ENCODE measurements at regions not wholly inside any gene's neighbourhood (a gene's known extent, or its start where the extent isn't known, plus 50 kb on each side); places are given as distances from the start of the nearest gene placed in this dataset.

DNA sequence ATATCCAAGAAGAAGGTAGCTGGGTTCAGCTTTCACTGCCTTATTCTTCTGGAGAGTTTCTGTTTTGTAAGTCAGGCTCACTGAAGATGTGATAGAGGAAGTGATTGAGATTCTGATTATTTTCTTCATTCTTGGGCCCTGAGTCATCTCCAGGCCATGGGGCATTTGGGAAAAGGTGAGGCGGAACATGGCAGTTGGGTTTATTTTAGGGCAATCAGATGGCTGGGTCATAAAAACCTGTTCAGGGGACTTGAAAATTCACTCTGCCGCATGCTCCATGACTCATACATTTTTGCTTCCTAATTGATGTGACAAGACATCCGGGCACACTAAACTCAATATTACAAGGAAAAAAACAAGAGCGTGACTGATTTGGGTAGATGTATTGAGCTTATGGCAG is 265.7 kb upstream of the KLF4 start:
- TF ChIP-seq, protein P1, sequence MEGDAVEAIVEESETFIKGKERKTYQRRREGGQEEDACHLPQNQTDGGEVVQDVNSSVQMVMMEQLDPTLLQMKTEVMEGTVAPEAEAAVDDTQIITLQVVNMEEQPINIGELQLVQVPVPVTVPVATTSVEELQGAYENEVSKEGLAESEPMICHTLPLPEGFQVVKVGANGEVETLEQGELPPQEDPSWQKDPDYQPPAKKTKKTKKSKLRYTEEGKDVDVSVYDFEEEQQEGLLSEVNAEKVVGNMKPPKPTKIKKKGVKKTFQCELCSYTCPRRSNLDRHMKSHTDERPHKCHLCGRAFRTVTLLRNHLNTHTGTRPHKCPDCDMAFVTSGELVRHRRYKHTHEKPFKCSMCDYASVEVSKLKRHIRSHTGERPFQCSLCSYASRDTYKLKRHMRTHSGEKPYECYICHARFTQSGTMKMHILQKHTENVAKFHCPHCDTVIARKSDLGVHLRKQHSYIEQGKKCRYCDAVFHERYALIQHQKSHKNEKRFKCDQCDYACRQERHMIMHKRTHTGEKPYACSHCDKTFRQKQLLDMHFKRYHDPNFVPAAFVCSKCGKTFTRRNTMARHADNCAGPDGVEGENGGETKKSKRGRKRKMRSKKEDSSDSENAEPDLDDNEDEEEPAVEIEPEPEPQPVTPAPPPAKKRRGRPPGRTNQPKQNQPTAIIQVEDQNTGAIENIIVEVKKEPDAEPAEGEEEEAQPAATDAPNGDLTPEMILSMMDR (IDR thresholded peaks at IDR 0.05), result no peak
- TF ChIP-seq POLR2A (IDR thresholded peaks at IDR 0.05), result no peak

All from right lobe of liver (tissue), 4 donors.